Upper lobe of left lung (tissue), 6 donors: ENCODE measurements at regions not wholly inside any gene's neighbourhood (a gene's known extent, or its start where the extent isn't known, plus 50 kb on each side); places are given as distances from the start of the nearest gene placed in this dataset.

Experiments
- ATAC-seq, 2 donors: fragments of 200-7000 bp; cut with Tn5 transposase; one replicate each; pipeline ENCODE4 v1.9.1; 2022; ENCODE audit warnings: mild to moderate bottlenecking in 2 of 2, moderate library complexity in 2 of 2; ENCODE audit not compliant: low FRiP score in 2 of 2
- DNase-seq, 2 donors: peaks; one replicate each; pipeline ENCODE4 v3.0.0-alpha.2; 2019 to 2020
- H3K27ac ChIP-seq, 4 donors: fragments of 200-600 bp; sonication (generic); one replicate each; pipeline ENCODE4 v1.5.1; 2016 to 2019
- H3K27me3 ChIP-seq, 4 donors: fragments of 200-600 bp; sonication (generic); one replicate each; pipeline ENCODE4 v1.5.1; 2017 to 2019
- H3K36me3 ChIP-seq, 4 donors: fragments of 200-600 bp; sonication (generic); one replicate each; pipeline ENCODE4 v1.5.1; 2016 to 2019
- H3K4me1 ChIP-seq, 4 donors: fragments of 200-600 bp; sonication (generic); one replicate each; pipeline ENCODE4 v1.5.1; 2018 to 2019
- H3K4me3 ChIP-seq, 4 donors: fragments of 200-600 bp; sonication (generic); one replicate each; pipeline ENCODE4 v1.5.1; 2017 to 2019; ENCODE audit warnings: mild to moderate bottlenecking in 2 of 4, moderate library complexity in 1 of 4
- H3K9me3 ChIP-seq, 4 donors: fragments of 200-600 bp; sonication (generic); one replicate each; pipeline ENCODE4 v1.5.1; 2018 to 2019
- EP300 ChIP-seq, 4 donors: sonication (generic); formaldehyde crosslinking; IDR thresholded peaks; one replicate each; pipeline ENCODE4 v1.5.1; 2017; ENCODE audit warnings: antibody characterized with exemption in 4 of 4, control low read depth in 2 of 4
- POLR2A ChIP-seq, 4 donors: fragments of 450-650 bp; IDR thresholded peaks; one replicate each; pipeline ENCODE4 v1.5.1; 2016 to 2017; ENCODE audit warnings: antibody characterized with exemption in 4 of 4, mild to moderate bottlenecking in 2 of 4
- POLR2AphosphoS5 ChIP-seq, 2 donors: sonication (generic); formaldehyde crosslinking; IDR thresholded peaks; one replicate each; pipeline ENCODE4 v1.5.1; 2017; ENCODE audit warnings: antibody characterized with exemption in 2 of 2
- WGBS, 2 donors: methylation state at CpG; one replicate each; pipeline ENCODE4 v1.1.5; 2017 to 2018; 5-methylcytosine and 5-hydroxymethylcytosine counted together
- TF ChIP-seq, protein P1 (sequence below), 6 experiments: fragments of 450-650 bp in 4 of 6; fragments of 200-600 bp in 2 of 6; sonication (generic) in 2 of 6; IDR thresholded peaks; one replicate each; pipeline ENCODE4 v1.5.1; 2016 to 2019; ENCODE audit warnings: antibody characterized with exemption in 6 of 6
- donor health status: DM: no; HTN: no; CAD: no; lungs with moderate emphysema.
- donor health status: DM: no; HTN: yes; CAD: no; lungs with severe emphysema.

DNA sequence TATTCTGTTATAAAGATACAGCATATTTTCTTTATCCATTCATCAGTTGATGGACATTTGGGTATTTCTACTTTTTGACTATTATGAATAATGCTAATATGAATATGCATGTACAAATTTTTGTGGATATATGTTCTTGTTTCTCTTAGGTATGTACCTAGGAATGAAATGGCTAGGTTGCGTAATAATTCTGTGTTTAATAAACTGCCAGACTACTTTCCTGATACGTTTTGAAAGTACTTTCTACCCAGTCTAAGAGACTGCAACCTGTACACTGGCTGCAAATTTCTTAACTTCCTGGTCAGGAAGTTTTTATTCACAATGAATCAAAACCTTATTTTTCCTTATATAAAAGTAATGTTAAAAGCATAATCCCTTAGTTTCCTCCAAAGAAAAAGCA lies 93.9 kb upstream of the STARD4 start:
- no peaks in the 10 kb centered on the region for H3K27me3 ChIP-seq
- H3K27ac ChIP-seq = no peak overlapping the region
- peaks cover 0 to 4% (median 0%) of the 10 kb centered on the region in 4 donors for H3K4me1 ChIP-seq
- no peaks in the 10 kb centered on the region for H3K36me3 ChIP-seq
- TF ChIP-seq POLR2A (IDR thresholded peaks at IDR 0.05) (no peak), EP300 (IDR thresholded peaks at IDR 0.05) (no peak), POLR2AphosphoS5 (IDR thresholded peaks at IDR 0.05) (no peak)
- TF ChIP-seq, protein P1, sequence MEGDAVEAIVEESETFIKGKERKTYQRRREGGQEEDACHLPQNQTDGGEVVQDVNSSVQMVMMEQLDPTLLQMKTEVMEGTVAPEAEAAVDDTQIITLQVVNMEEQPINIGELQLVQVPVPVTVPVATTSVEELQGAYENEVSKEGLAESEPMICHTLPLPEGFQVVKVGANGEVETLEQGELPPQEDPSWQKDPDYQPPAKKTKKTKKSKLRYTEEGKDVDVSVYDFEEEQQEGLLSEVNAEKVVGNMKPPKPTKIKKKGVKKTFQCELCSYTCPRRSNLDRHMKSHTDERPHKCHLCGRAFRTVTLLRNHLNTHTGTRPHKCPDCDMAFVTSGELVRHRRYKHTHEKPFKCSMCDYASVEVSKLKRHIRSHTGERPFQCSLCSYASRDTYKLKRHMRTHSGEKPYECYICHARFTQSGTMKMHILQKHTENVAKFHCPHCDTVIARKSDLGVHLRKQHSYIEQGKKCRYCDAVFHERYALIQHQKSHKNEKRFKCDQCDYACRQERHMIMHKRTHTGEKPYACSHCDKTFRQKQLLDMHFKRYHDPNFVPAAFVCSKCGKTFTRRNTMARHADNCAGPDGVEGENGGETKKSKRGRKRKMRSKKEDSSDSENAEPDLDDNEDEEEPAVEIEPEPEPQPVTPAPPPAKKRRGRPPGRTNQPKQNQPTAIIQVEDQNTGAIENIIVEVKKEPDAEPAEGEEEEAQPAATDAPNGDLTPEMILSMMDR (IDR thresholded peaks at IDR 0.05) = no peak
- ATAC-seq (no peak), DNase-seq (no peak)
- H3K4me3 ChIP-seq = no peak overlapping the region
- no peaks in the 10 kb centered on the region for H3K9me3 ChIP-seq
- 49 to 63% methylated on average over 2 of the region's 2 CpGs for WGBS, 2 donors

DNA sequence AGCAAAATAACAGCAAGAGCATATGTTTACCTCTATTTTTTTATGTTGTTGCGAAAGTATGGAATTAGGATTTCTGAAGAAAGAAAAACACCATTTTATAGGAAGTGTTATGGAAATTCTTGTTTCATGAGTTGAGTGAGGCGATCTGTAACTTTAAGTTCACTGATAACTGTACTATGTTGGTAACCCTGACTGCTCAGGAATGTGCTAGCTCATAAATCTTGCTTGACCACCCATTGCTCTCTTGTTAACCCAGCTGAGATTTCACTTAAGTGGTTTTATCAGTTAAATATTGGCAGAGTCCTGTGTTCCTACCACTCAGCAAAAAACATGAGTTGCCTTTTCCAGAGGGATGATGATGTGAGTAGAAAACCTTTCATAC lies 91.1 kb upstream of the STARD4 start:
- 68 to 69% methylated on average over 2 of the region's 2 CpGs for WGBS, 2 donors

DNA sequence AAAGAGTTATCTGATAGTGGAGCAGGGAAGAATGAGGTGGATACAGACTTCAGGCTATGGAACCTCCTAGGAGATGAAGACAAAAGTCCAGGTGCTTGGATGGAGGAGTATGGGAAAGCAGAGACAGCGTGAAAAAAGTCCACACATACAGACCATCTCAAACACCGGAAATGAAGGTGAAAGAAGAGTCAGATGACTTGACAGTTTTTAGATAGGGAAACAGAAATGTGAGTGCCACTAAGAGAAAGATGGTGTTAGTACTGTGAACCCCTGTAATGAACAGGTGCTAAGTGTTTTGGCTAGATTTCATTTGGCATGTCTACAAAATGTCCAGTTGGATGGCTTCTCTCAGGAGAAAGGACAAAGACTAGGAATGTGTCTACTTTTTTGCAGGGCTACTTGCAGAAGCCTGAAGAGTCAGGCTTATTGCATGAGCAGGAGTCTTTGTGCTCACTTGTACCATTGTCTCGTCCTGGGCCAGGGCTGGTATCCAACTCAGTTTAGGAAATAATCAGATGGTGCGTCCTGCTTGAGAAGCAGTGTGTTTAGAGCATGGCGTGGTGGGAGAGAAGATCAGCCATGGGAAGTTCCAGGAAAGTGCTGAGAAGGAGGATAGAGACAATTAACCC lies 90.6 kb upstream of the STARD4 start:
- Histone ChIP-seq H3K4me1 (peaks cover 0 to 4% (median 0%) of the 10 kb centered on the region in 4 donors), H3K27ac (no peak overlapping the region), H3K4me3 (no peak overlapping the region), H3K27me3 (no peaks in the 10 kb centered on the region), H3K36me3 (no peaks in the 10 kb centered on the region), H3K9me3 (no peaks in the 10 kb centered on the region)
- DNase-seq = no peak
- 73 to 80% methylated on average over 5 of the region's 5 CpGs for WGBS, 2 donors
- TF ChIP-seq EP300 (IDR thresholded peaks at IDR 0.05) (no peak), POLR2A (IDR thresholded peaks at IDR 0.05) (no peak), POLR2AphosphoS5 (IDR thresholded peaks at IDR 0.05) (no peak)
- TF ChIP-seq, protein P1 (IDR thresholded peaks at IDR 0.05) = no peak
- ATAC-seq = no peak

More for the DNA sequence above, 91.1 kb upstream of the STARD4 start:
- no peaks in the 10 kb centered on the region for H3K27me3 ChIP-seq
- H3K4me1 ChIP-seq = peaks cover 0 to 4% (median 0%) of the 10 kb centered on the region in 4 donors
- no peaks in the 10 kb centered on the region for H3K9me3 ChIP-seq
- ATAC-seq (no peak), DNase-seq (no peak)
- no peak overlapping the region for H3K27ac ChIP-seq
- no peak for TF ChIP-seq POLR2A (IDR thresholded peaks at IDR 0.05)
- TF ChIP-seq, protein P1 (IDR thresholded peaks at IDR 0.05) = no peak
- no peak for TF ChIP-seq POLR2AphosphoS5 (IDR thresholded peaks at IDR 0.05)
- no peak for TF ChIP-seq EP300 (IDR thresholded peaks at IDR 0.05)
- no peak overlapping the region for H3K4me3 ChIP-seq
- no peaks in the 10 kb centered on the region for H3K36me3 ChIP-seq

DNA sequence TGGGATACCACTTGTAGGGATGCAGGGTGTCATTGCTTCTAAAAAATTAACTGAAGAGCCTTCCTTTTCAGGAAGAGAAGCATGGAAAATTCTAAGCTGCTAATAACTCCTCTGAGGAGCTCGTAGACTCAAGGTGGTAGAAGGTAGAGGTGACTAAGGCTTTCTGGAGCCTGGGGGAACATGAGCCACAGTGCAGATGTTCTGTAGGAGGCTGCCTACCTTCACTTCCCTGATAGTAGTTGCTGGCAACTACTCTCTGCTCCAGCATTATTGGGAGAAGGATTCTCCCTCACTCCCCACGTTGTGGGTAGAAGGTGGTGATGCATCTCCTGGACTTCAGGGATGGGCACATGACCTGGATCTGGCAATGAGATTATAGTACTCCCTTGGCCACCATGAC lies 86.7 kb upstream of the STARD4 start:
- no peaks in the 10 kb centered on the region for H3K27me3 ChIP-seq
- DNase-seq = no peak
- no peak for ATAC-seq
- peaks cover 0 to 4% (median 0%) of the 10 kb centered on the region in 4 donors for H3K4me1 ChIP-seq
- peaks cover 0 to 7% (median 2%) of the 10 kb centered on the region in 4 donors for H3K9me3 ChIP-seq
- 76 to 96% methylated on average over 2 of the region's 2 CpGs for WGBS, 2 donors
- H3K4me3 ChIP-seq = no peak overlapping the region
- H3K27ac ChIP-seq = no peak overlapping the region
- no peaks in the 10 kb centered on the region for H3K36me3 ChIP-seq
- TF ChIP-seq POLR2A (IDR thresholded peaks at IDR 0.05) (no peak), POLR2AphosphoS5 (IDR thresholded peaks at IDR 0.05) (no peak), EP300 (IDR thresholded peaks at IDR 0.05) (no peak)
- TF ChIP-seq, protein P1 (IDR thresholded peaks at IDR 0.05) = no peak

DNA sequence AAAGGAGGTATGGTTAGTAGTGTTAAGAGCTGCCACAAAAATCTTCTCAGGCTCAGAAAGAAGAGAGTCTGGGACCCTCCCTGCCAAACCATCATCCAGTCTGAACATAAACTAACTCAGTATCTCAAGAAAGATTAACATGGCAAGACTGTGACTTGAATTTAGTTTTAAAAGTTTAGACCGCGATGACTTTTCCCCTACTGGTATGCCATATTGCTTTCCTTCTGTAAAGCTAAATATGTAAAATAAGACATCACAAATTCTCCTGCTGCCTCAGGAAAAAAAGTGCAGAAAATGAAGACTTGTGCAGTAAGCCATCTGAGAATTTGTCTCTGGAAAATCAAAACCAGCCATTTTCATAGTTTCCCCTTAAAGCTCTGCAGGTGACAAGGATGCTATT lies 85.2 kb upstream of the STARD4 start:
- H3K27me3 ChIP-seq = no peaks in the 10 kb centered on the region
- 96 to 98% methylated on average over 2 of the region's 2 CpGs for WGBS, 2 donors
- H3K9me3 ChIP-seq = peaks cover 0 to 7% (median 2%) of the 10 kb centered on the region in 4 donors
- no peaks in the 10 kb centered on the region for H3K4me1 ChIP-seq
- no peaks in the 10 kb centered on the region for H3K36me3 ChIP-seq
- no peak overlapping the region for H3K4me3 ChIP-seq
- no peak for TF ChIP-seq POLR2AphosphoS5 (IDR thresholded peaks at IDR 0.05)
- no peak for TF ChIP-seq POLR2A (IDR thresholded peaks at IDR 0.05)
- TF ChIP-seq, protein P1 (IDR thresholded peaks at IDR 0.05) = no peak
- no peak for TF ChIP-seq EP300 (IDR thresholded peaks at IDR 0.05)
- H3K27ac ChIP-seq = no peak overlapping the region
- no peak for ATAC-seq
- DNase-seq = no peak
